Aorta (tissue), 5 donors: ENCODE measurements at regions not wholly inside any gene's neighbourhood (a gene's known extent, or its start where the extent isn't known, plus 50 kb on each side); places are given as distances from the start of the nearest gene placed in this dataset.
"Not testable (repeated sequence)": the region's sequence is repeated elsewhere in the genome, so short reads cannot be mapped to it uniquely, and the experiment has no call there.

Source experiments
- ATAC-seq: fragments of 200-7000 bp; cut with Tn5 transposase; one replicate; pipeline ENCODE4 v1.9.1; 2022; ENCODE audit warnings: moderate library complexity; ENCODE audit not compliant: low FRiP score
- DNase-seq, 2 donors: peaks; one replicate each; pipeline ENCODE4 v3.0.0-alpha.2; 2020
- H3K27ac ChIP-seq, 2 donors: one replicate each; pipeline ENCODE4 v1.5.1; 2013; ENCODE audit warnings: low read length in 2 of 2, mild to moderate bottlenecking in 2 of 2, moderate library complexity in 2 of 2, control low read depth in 1 of 2, inconsistent platforms in 1 of 2, low read depth in 1 of 2
- H3K27me3 ChIP-seq, 2 donors: one replicate each; pipeline ENCODE4 v1.6.1; 2013; ENCODE audit warnings: control low read depth in 1 of 2, low read length in 1 of 2, mild to moderate bottlenecking in 1 of 2, moderate library complexity in 1 of 2; ENCODE audit not compliant: insufficient read depth in 2 of 2, control insufficient read depth in 1 of 2
- H3K36me3 ChIP-seq, 2 donors: one replicate each; pipeline ENCODE4 v1.6.1; 2013; ENCODE audit warnings: control low read depth in 1 of 2, low read length in 1 of 2, mild to moderate bottlenecking in 1 of 2; ENCODE audit not compliant: insufficient read depth in 2 of 2, control insufficient read depth in 1 of 2
- H3K4me1 ChIP-seq, 2 donors: one replicate each; pipeline ENCODE4 v1.6.1; 2013; ENCODE audit warnings: low read length in 2 of 2, control low read depth in 1 of 2, mild to moderate bottlenecking in 1 of 2, moderate library complexity in 1 of 2; ENCODE audit not compliant: insufficient read depth in 2 of 2, control insufficient read depth in 1 of 2
- H3K4me3 ChIP-seq, 2 donors: one replicate each; pipeline ENCODE4 v1.5.1; 2013; ENCODE audit warnings: low read length in 2 of 2, control low read depth in 1 of 2, mild to moderate bottlenecking in 1 of 2
- H3K9me3 ChIP-seq: one replicate; pipeline ENCODE4 v1.6.1; 2013; ENCODE audit warnings: mild to moderate bottlenecking, low read length; ENCODE audit not compliant: control insufficient read depth
- WGBS, 2 donors: extraction: QIAGEN DNeasy Blood & Tissue Kit; methylation state at CpG; one replicate each; pipeline ENCODE4 v1.1.7; 2013; 5-methylcytosine and 5-hydroxymethylcytosine counted together
- intact Hi-C, 2 donors: fragments of 100-400 bp; cut with DNase I; formaldehyde crosslinking; loops; one replicate each; pipeline versions ENCODE4 v1.14.2 to v1.15.0; 2022
- donor health status: healthy with polysubstance abuse.
- donor health status: Bipolar disorder and iron deficiency.
- donor health status: DM: no; HTN: no; CAD: no.
- donor health status: DM: no; HTN: no; CAD: no.
- donor health status: DM: yes; HTN: yes; CAD: no.

DNA sequence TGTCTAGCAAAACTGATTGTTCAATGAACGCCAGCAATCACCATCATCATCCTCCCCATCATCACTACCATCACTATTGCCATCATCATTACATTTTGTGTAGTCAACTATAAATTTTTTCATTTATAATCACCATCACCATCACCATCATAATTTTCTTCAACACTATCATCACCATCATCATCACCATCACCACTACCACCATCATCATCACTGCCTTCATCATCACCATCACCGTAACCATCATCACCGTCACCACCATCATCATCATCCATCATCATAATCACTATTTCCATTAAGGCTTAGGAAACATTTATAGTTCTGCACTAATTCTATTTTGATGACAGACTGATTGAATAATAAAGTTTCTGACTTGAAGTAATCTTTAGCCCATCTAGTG lies 434.8 kb upstream of the TMEM132C start:
- no peaks in the 10 kb centered on the region for H3K4me1 ChIP-seq
- intact Hi-C loops = no loop called here
- ATAC-seq (no peak), DNase-seq (no peak)
- no peaks in the 10 kb centered on the region for H3K9me3 ChIP-seq
- no peak overlapping the region for H3K4me3 ChIP-seq
- H3K36me3 ChIP-seq = no peaks in the 10 kb centered on the region
- H3K27ac ChIP-seq = no peak overlapping the region
- 92 to 96% methylated on average over 3 of the region's 3 CpGs for WGBS, 2 donors
- H3K27me3 ChIP-seq = no peaks in the 10 kb centered on the region

DNA sequence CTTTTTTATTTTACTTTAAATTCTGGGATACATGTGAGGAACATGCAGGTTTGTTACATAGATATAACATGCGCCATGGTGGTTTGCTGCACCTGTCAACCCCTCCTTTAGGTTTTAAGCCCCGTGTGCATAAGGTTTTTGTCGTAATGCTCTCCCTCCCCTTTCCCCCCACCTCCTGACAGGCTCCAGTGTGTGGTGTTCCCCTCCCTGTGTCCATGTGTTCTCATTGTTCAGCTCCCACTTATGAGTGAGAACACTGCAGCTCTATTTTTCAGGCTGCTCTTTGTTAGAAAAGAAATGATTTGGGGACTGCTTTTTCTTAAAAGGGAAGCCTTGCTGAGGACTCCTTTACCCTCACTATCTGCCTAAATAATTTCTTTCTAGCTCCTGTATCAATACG lies 430.2 kb upstream of the TMEM132C start:
- DNase-seq, ATAC-seq, intact Hi-C loops, H3K4me1 ChIP-seq, H3K9me3 ChIP-seq, H3K36me3 ChIP-seq, H3K27me3 ChIP-seq, H3K27ac ChIP-seq, H3K4me3 ChIP-seq: not testable (repeated sequence)
- 67 to 81% methylated on average over 4 of the region's 4 CpGs for WGBS, 2 donors

DNA sequence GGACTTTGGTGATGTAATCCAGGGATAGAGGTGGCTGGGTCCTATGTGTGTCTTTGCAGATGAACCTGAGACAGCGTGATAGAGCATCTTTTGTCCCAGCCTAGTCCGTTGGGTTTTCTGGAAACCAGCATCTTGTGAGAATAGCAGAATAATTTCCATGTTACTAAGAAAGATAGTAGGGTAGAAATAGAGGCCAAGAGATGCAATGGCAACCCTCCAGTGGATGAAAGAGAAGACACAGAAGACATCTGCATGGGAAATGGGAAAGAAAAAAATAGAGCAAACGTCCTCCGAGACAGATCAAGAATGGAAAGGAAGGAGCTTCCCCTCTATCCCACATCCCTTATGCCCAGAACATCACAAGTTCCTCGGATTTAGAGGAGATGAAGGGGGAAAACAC lies 409.3 kb upstream of the TMEM132C start:
- Histone ChIP-seq H3K27ac (no peak overlapping the region), H3K27me3 (no peaks in the 10 kb centered on the region), H3K9me3 (no peaks in the 10 kb centered on the region), H3K4me3 (no peak overlapping the region), H3K4me1 (no peaks in the 10 kb centered on the region), H3K36me3 (no peaks in the 10 kb centered on the region)
- 77 to 87% methylated on average over 5 of the region's 5 CpGs for WGBS, 2 donors
- intact Hi-C loops = no loop called here
- ATAC-seq = no peak
- DNase-seq = no peak

DNA sequence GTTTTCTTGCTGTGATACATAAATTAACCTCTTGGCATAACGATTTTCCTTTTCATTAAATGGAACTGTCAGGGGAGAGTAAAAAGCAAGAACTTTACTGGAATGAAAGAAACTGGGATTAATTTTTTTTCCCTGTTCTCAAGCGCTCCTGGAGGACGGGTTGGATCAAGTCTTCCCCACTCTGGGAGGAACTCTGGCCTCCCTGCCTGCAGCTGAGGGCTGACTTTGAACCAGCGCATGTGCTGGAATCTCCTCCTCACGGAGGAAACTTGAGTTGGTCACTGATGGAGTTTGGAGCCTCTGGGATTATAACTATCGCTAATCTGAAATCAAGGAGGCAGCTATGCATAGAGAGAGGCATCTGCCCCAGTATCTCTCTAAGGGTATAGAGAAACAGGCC lies 406.4 kb upstream of the TMEM132C start:
- Histone ChIP-seq H3K27me3 (no peaks in the 10 kb centered on the region), H3K9me3 (no peaks in the 10 kb centered on the region), H3K36me3 (no peaks in the 10 kb centered on the region), H3K4me1 (no peaks in the 10 kb centered on the region), H3K27ac (no peak overlapping the region), H3K4me3 (no peak overlapping the region)
- intact Hi-C loops = no loop called here
- DNase-seq (no peak), ATAC-seq (no peak)
- 90 to 93% methylated on average over 6 of the region's 6 CpGs for WGBS, 2 donors

DNA sequence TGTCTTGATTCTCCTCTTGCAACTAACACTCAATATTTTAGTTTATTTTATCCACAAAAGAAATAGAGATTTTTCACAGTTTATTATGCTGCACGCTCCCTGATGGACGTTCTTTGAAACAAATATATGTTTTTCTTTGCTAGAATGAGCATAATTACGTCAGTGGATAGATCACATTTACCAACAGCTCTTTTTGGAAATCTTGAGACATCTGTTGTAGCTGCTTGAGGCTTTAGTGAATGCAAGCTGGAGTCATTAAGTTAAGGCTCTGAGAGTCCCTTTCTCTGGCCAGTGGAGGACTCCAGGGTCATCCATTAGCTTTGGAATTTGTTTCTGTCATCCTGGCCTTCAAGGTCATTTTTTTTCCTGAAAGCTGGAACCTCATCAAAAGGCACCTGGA lies 405.6 kb upstream of the TMEM132C start:
- Histone ChIP-seq H3K4me3 (no peak overlapping the region), H3K36me3 (no peaks in the 10 kb centered on the region), H3K27me3 (no peaks in the 10 kb centered on the region), H3K27ac (no peak overlapping the region), H3K9me3 (no peaks in the 10 kb centered on the region), H3K4me1 (no peaks in the 10 kb centered on the region)
- DNase-seq = no peak
- intact Hi-C loops = no loop called here
- WGBS, 2 donors = 68 to 78% methylated on average over 3 of the region's 3 CpGs
- ATAC-seq = no peak

DNA sequence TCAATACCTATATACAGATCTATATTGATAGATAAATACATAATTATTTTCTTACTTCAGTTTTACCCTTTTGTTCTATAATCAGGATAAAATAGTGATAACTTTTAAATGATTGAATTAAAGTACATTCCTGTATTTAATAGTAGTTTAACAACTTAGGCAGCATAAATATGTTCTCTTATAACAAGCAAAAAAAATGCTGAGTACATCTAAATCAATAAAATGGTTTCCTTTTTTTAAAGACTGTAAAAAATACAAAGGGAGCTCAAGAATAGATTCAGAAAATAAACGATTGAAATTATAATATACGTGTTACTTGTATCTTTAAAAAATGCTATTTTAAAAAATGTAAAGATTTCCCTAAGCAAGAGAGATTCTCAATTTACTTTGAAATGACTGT lies 393.7 kb upstream of the TMEM132C start:
- no peaks in the 10 kb centered on the region for H3K9me3 ChIP-seq
- no peaks in the 10 kb centered on the region for H3K4me1 ChIP-seq
- no peak overlapping the region for H3K4me3 ChIP-seq
- H3K27ac ChIP-seq = no peak overlapping the region
- 73 to 84% methylated on average over 2 of the region's 2 CpGs for WGBS, 2 donors
- no peak for ATAC-seq
- H3K27me3 ChIP-seq = no peaks in the 10 kb centered on the region
- no peaks in the 10 kb centered on the region for H3K36me3 ChIP-seq
- no peak for DNase-seq
- intact Hi-C loops = no loop called here

DNA sequence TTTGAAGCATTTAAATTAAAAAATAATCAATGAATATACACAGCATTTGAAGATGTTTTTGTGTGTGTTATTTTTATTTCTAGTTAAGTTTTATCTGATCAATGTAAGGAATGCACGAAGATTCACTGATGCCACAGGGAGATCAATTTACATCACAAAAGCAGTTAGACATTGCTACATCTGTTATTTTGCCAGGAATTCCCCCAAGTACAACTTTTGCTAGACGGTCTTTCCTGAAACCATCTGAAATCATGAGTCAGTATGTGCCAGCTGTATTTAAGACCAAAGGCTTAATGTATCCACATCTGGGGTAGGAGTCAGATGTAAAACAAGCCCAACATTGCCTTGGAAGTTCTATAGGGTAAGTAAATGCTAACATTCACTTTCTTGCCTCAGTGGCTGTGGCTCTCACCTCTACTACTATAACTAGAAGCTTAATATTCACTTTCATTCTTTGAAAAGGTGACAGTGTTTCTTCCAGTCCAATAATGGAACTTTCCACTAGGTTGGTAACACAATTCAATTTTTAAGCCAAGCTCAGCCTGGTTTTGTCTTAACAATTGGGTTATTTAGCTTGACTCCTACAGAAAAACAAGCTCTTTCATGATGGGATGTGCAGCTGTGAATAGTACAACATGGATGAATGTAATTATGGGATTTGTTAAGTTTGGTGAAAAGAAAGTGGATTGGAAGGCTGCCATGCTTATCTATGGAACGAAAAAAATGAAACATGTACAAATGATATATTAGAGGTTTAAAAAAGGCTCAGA lies 385.4 kb upstream of the TMEM132C start:
- DNase-seq (no peak), ATAC-seq (no peak)
- H3K36me3 ChIP-seq = no peaks in the 10 kb centered on the region
- no peak overlapping the region for H3K4me3 ChIP-seq
- WGBS, 2 donors = 38 to 53% methylated on average over 3 of the region's 3 CpGs
- H3K27me3 ChIP-seq = no peaks in the 10 kb centered on the region
- peaks cover 1% of the 10 kb centered on the region for H3K9me3 ChIP-seq
- H3K4me1 ChIP-seq = no peaks in the 10 kb centered on the region
- H3K27ac ChIP-seq = no peak overlapping the region
- intact Hi-C loops = no loop called here

DNA sequence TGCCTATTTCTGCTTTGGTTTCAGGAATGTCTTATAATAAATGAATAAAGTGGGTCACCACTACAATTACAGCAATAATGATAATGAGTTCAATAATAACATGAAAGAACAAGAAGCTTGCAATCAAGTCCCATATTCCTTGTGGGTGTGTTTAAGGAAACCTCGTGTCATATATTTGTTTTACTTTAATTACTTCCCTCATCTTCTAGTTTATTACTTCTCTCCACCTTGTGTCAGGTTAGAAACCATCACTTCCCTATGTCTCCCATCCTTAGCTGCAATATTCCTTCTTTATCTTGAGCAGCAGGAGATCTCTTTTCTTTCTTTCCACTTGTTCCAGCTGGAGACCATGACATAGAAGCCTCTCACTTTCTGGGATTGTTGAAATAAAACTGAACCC lies 384.0 kb upstream of the TMEM132C start:
- ATAC-seq = no peak
- intact Hi-C loops = no loop called here
- Histone ChIP-seq H3K27me3 (no peaks in the 10 kb centered on the region), H3K9me3 (peaks cover 1% of the 10 kb centered on the region), H3K4me3 (no peak overlapping the region), H3K36me3 (no peaks in the 10 kb centered on the region), H3K4me1 (no peaks in the 10 kb centered on the region), H3K27ac (no peak overlapping the region)
- DNase-seq = no peak
- WGBS, 2 donors = 78 to 85% methylated on average over 1 of the region's 1 CpG

DNA sequence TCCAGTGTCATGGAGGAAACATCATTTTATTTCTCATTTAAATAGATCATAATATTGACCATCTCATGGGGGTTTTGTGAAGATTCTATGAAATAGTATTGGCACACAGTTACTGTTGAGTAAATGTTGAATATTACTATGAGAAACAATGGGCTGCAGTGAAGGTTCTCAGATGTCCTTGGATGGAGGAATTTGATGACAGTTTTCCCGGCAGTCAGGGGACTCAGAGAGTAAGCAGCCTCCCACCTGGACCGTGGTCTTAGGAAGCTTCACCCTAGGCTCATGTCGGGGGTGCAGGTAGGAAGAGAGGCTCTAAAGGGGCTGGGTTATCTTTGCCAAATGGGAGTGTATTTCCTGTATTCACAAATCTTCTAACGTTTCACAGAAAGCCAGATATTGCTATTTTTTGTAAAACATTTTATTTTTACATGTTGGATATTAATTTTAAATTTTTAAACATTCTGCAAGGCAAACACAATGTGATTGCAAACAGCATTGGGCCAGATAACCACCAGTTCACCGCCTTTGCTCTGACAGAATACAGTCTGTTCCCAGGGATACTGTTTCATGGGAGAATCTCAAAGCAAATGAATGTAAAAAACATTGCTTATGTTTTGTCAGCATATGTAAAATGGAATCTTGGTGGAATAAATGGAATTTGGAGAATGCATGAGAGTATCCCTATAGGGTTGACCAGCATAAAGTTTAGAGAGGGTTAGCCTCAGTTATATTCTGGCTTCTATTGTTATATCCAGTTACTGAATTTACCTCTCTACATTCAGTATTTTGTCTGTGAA lies 380.8 kb upstream of the TMEM132C start:
- peaks cover 0 to 4% of the 10 kb centered on the region in 2 donors for H3K4me1 ChIP-seq
- 60 to 66% methylated on average over 5 of the region's 5 CpGs for WGBS, 2 donors

More for the DNA sequence above, 380.8 kb upstream of the TMEM132C start:
- DNase-seq = no peak
- no peaks in the 10 kb centered on the region for H3K36me3 ChIP-seq
- no peak overlapping the region for H3K27ac ChIP-seq
- H3K9me3 ChIP-seq = no peaks in the 10 kb centered on the region
- H3K27me3 ChIP-seq = no peaks in the 10 kb centered on the region
- H3K4me3 ChIP-seq = no peak overlapping the region
- ATAC-seq = no peak
- intact Hi-C loops = no loop called here
